ENCODE measurements at regions not wholly inside any gene's neighbourhood (a gene's known extent, or its start where the extent isn't known, plus 50 kb on each side); places are given as distances from the start of the nearest gene placed in this dataset.

GRCh38 chr4:159504684-159505083, 401.8 kb downstream of the RAPGEF2 start:
- H3K14ac ChIP-seq (ENCODE audit: insufficient read length), result no peak overlapping the region
- H3K79me2 ChIP-seq (ENCODE audit: control insufficient read depth in 1 of 2, insufficient read depth in 2 of 2, low read length in 2 of 2), result no peaks in the 10 kb centered on the region
- DNase-seq (ENCODE audit: low read depth in 1 of 2, low spot score in 2 of 2) (no peak), FAIRE-seq (no peak)
- H2BK20ac ChIP-seq (ENCODE audit: low read length), result peak overlapping the region; percentile 62; the same call in 1 of the 2 replicates
- H3K36me3 ChIP-seq (ENCODE audit: control insufficient read depth in 2 of 4, insufficient read depth in 4 of 4, low read length in 3 of 4), result no peaks in the 10 kb centered on the region
- peaks cover 4 to 9% (median 6%) of the 10 kb centered on the region in 4 experiments for H3K4me1 ChIP-seq (replicated peaks in 1 of 4; ENCODE audit: control insufficient read depth in 3 of 4, insufficient read depth in 4 of 4, low read length in 3 of 4)
- no peak for TF ChIP-seq RBBP5 (IDR thresholded peaks at IDR 0.05; ENCODE audit: borderline replicate concordance, low read depth, low read length)
- TF ChIP-seq KDM5A (IDR thresholded peaks at IDR 0.05; ENCODE audit: low read length), result no peak
- TF ChIP-seq RFX5 (IDR thresholded peaks at IDR 0.05; ENCODE audit: borderline replicate concordance, low read depth, low read length), result no peak
- WGBS, 2 experiments (ENCODE audit: extremely low coverage in 1 of 2, insufficient coverage in 1 of 2, insufficient read length in 1 of 2, insufficient replicate concordance in 2 of 2, low coverage in 1 of 2, low lambda C conversion rate in 2 of 2, missing lambda C conversion rate in 1 of 2), result 90% methylated on average over 5 of the region's 5 CpGs; no CpG with 5 or more reads in 1 of the 2 experiments
- no peak overlapping the region; the same call in 1 of the 2 replicates for H3K18ac ChIP-seq (ENCODE audit: extremely low read depth, low read length)
- no peak overlapping the region for H3K56ac ChIP-seq (replicated peaks; ENCODE audit: insufficient read length, low read depth, low read length)
- no peak overlapping the region for H2BK15ac ChIP-seq (ENCODE audit: low read length)
- no peaks in the 10 kb centered on the region for H4K20me1 ChIP-seq (replicated peaks in 1 of 2; ENCODE audit: control insufficient read depth in 1 of 2, insufficient read depth in 2 of 2, low read length in 2 of 2)
- H2BK12ac ChIP-seq (ENCODE audit: low read depth, low read length), result 0 out of 2 replicates have a peak overlapping the region, but pooled peaks have one; percentile 54
- no peaks in the 10 kb centered on the region for H3K79me1 ChIP-seq (ENCODE audit: low read depth, low read length)
- peak overlapping the region in 1 of 4 experiments; percentile 5; a peak in 1 of 8 replicates for H3K4me3 ChIP-seq (ENCODE audit: extremely low read depth in 1 of 4, insufficient read depth in 2 of 4, low read depth in 3 of 4, low read length in 4 of 4)
- no peaks in the 10 kb centered on the region for H3K9me3 ChIP-seq (ENCODE audit: insufficient read depth in 2 of 2, low read depth in 1 of 2, low read length in 1 of 2)
- H4K8ac ChIP-seq (ENCODE audit: extremely low read depth, insufficient read depth, low read length), result no peak overlapping the region
- H2AFZ ChIP-seq (ENCODE audit: low read length), result peak overlapping the region; percentile 78; the same call in 1 of the 2 replicates
- H3K9ac ChIP-seq (replicated peaks in 1 of 4; ENCODE audit: extremely low read depth in 1 of 4, low read depth in 3 of 4, low read length in 3 of 4), result no peak overlapping the region
- H3K4me2 ChIP-seq (ENCODE audit: insufficient read depth in 1 of 2, low read depth in 2 of 2, low read length in 2 of 2), result no peak overlapping the region
- H2BK5ac ChIP-seq (ENCODE audit: low read depth, low read length), result no peak overlapping the region
- no peak overlapping the region for H2AK5ac ChIP-seq (ENCODE audit: low read depth, low read length)
- no peak overlapping the region for H4K91ac ChIP-seq (replicated peaks; ENCODE audit: insufficient read length, low read length)
- H3K27ac ChIP-seq (ENCODE audit: low read depth, low read length), result no peak overlapping the region
- CTCF ChIA-PET (ENCODE audit: partially characterized antibody), result interaction anchor here (0.9 kb wide), 1 partner anchor 17 kb away, joined by 3 read pairs; no protein-coding TSS in a partner anchor
- H3K27me3 ChIP-seq (replicated peaks in 1 of 4; ENCODE audit: control insufficient read depth in 3 of 4, extremely low read depth in 1 of 4, insufficient read depth in 3 of 4, low read length in 3 of 4), result no peaks in the 10 kb centered on the region
- no peaks in the 10 kb centered on the region for H3K23me2 ChIP-seq (ENCODE audit: low read depth, low read length)
- H2BK120ac ChIP-seq (replicated peaks; ENCODE audit: low read depth, low read length), result no peak overlapping the region
- no peak overlapping the region for H3K23ac ChIP-seq (ENCODE audit: insufficient read length)
- H4K5ac ChIP-seq (ENCODE audit: insufficient read length, low read depth, low read length), result no peak overlapping the region
- H3K4ac ChIP-seq (replicated peaks; ENCODE audit: insufficient read length, low read depth, low read length), result no peak overlapping the region
- POLR2A ChIA-PET (ENCODE audit: partially characterized antibody), result no interaction called here

Measured in H1 (cell line).